ENCODE measurements at regions not wholly inside any gene's neighbourhood (a gene's known extent, or its start where the extent isn't known, plus 50 kb on each side); places are given as distances from the start of the nearest gene placed in this dataset.

DNA sequence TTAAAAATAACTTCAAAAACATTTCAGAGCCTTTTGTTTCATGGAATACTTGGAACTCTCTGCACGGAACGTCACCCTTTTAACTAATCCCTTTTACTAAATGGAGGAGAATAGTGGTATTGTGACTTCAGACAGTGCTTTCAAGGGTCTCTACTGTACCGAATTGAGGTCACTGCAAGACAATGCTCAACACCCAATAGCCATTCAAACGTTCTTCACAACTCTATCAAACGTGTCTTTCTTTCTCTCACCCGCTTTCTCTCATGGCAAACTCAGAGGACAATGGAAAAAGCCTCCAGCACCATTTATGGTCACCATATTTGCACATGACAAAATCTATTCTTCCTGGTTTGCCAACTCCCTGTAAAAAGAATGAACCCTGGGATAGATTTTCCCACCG is 132.1 kb upstream of the SOX5 start:
- peaks cover 0 to 2% of the 10 kb centered on the region in 2 experiments for H3K27me3 ChIP-seq (ENCODE audit: control insufficient read depth in 2 of 2, insufficient read depth in 2 of 2, low read length in 2 of 2)
- no peaks in the 10 kb centered on the region for H3K79me2 ChIP-seq (ENCODE audit: control insufficient read depth, insufficient read depth, low read length)
- dilution Hi-C loops (cut with MboI; ENCODE audit: extremely low pct_ligation_motif_present, low sequenced_read_pairs) (no loop called here), intact Hi-C loops (cut with micrococcal nuclease) (no loop called here)
- no peak overlapping the region for H3K4me3 ChIP-seq (replicated peaks in 1 of 3; ENCODE audit: insufficient read depth in 1 of 3, low read depth in 1 of 3, low read length in 3 of 3)
- ChIA-PET POLR2A (no interaction called here), CTCF (interaction anchor here (2.2 kb wide), 1 partner anchor 13 kb away, joined by 10 read pairs; no protein-coding TSS in a partner anchor)
- H3K27ac ChIP-seq (ENCODE audit: insufficient read depth, low read depth, low read length), result no peak overlapping the region
- FAIRE-seq, result no peak
- no peak overlapping the region for H3K4me2 ChIP-seq (ENCODE audit: insufficient read depth, low read length)
- no TSS peak for BruUV-seq (replicated peaks)
- no peaks in the 10 kb centered on the region for H3K9me3 ChIP-seq (replicated peaks; ENCODE audit: control insufficient read depth, insufficient read depth, low read length)
- no peaks in the 10 kb centered on the region for H3K9me1 ChIP-seq (replicated peaks; ENCODE audit: control insufficient read depth, extremely low read depth, insufficient read depth, low read length)
- no peaks in the 10 kb centered on the region for H3K4me1 ChIP-seq (ENCODE audit: control insufficient read depth, extremely low read depth, insufficient read depth, low read length)
- H3K36me3 ChIP-seq (ENCODE audit: control insufficient read depth in 2 of 2, extremely low read depth in 1 of 2, insufficient read depth in 2 of 2, low read length in 2 of 2), result no peaks in the 10 kb centered on the region
- no peak for DNase-seq (ENCODE audit: low read depth, low spot score)
- H4K20me1 ChIP-seq (replicated peaks; ENCODE audit: control insufficient read depth, extremely low read depth, insufficient read depth, low read length), result no peaks in the 10 kb centered on the region
- no peak overlapping the region for H3K9ac ChIP-seq (replicated peaks; ENCODE audit: extremely low read depth, insufficient read depth, low read length)
- H2AFZ ChIP-seq (ENCODE audit: low read depth, low read length), result no peak overlapping the region
- TF ChIP-seq MYC (IDR thresholded peaks at IDR 0.05; ENCODE audit: low read depth, low read length) (no peak), JUN (IDR thresholded peaks at IDR 0.05; ENCODE audit: borderline replicate concordance, insufficient read depth, insufficient read length, low read depth) (no peak), EZH2 (IDR thresholded peaks at IDR 0.05; ENCODE audit: borderline replicate concordance, low read depth, low read length, severe bottlenecking) (no peak), FOS (IDR thresholded peaks at IDR 0.05; ENCODE audit: borderline replicate concordance, insufficient read depth, low read length) (no peak), POLR2A (IDR thresholded peaks at IDR 0.05; ENCODE audit: low read depth, low read length) (no peak), POLR2AphosphoS5 (IDR thresholded peaks at IDR 0.05; ENCODE audit: insufficient read depth, low read depth, low read length) (no peak), GATA2 (IDR thresholded peaks at IDR 0.05; ENCODE audit: insufficient read depth, insufficient read length, low read depth, low read length) (no peak)
- TF ChIP-seq, protein P1, sequence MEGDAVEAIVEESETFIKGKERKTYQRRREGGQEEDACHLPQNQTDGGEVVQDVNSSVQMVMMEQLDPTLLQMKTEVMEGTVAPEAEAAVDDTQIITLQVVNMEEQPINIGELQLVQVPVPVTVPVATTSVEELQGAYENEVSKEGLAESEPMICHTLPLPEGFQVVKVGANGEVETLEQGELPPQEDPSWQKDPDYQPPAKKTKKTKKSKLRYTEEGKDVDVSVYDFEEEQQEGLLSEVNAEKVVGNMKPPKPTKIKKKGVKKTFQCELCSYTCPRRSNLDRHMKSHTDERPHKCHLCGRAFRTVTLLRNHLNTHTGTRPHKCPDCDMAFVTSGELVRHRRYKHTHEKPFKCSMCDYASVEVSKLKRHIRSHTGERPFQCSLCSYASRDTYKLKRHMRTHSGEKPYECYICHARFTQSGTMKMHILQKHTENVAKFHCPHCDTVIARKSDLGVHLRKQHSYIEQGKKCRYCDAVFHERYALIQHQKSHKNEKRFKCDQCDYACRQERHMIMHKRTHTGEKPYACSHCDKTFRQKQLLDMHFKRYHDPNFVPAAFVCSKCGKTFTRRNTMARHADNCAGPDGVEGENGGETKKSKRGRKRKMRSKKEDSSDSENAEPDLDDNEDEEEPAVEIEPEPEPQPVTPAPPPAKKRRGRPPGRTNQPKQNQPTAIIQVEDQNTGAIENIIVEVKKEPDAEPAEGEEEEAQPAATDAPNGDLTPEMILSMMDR (IDR thresholded peaks at IDR 0.05; ENCODE audit: extremely low read depth in 1 of 2, insufficient read depth in 1 of 2, low read depth in 1 of 2, low read length in 2 of 2), result no peak
- TF ChIP-seq, protein P2, sequence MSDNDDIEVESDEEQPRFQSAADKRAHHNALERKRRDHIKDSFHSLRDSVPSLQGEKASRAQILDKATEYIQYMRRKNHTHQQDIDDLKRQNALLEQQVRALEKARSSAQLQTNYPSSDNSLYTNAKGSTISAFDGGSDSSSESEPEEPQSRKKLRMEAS (IDR thresholded peaks at IDR 0.05; ENCODE audit: insufficient read depth, insufficient read length), result no peak
